H1 (cell line): ENCODE measurements at regions not wholly inside any gene's neighbourhood (a gene's known extent, or its start where the extent isn't known, plus 50 kb on each side); places are given as distances from the start of the nearest gene placed in this dataset.

Experiments
- CTCF ChIA-PET: fragments of 300-600 bp; sonication (Branson Sonifier 250); formaldehyde crosslinking; loops from one replicate; lab custom pipeline; 2021; ENCODE audit not compliant: partially characterized antibody; lab: Charles Lee
- POLR2A ChIA-PET: fragments of 300-600 bp; sonication (Branson Sonifier 250); formaldehyde crosslinking; loops from one replicate; lab custom pipeline; 2021; ENCODE audit warnings: inconsistent platforms; ENCODE audit not compliant: partially characterized antibody; lab: Charles Lee
- DNase-seq, 2 experiments: peaks; one replicate each; pipeline versions ENCODE4 v3.0.0 to v3.0.0-alpha.2; 2010 to 2022; ENCODE audit warnings: low spot score in 2 of 2, low read depth in 1 of 2, mixed read lengths in 1 of 2
- FAIRE-seq: peaks from 2 replicates; lab custom pipeline; 2011; peaks lifted over from hg19 to GRCh38; lab: Jason Lieb, UNC
- H2AFZ ChIP-seq: 2 replicates; pipeline ENCODE4 v1.8.1; 2012; ENCODE audit warnings: low read length, inconsistent platforms
- H2AK5ac ChIP-seq: 2 replicates; pipeline ENCODE4 v1.6.1; 2013; ENCODE audit warnings: low read depth, low read length
- H2BK120ac ChIP-seq: replicated peaks from 2 replicates; pipeline ENCODE3; 2013; ENCODE audit warnings: low read depth, low read length, inconsistent platforms
- H2BK12ac ChIP-seq: 2 replicates; pipeline ENCODE4 v1.6.1; 2013; ENCODE audit warnings: low read depth, low read length
- H2BK15ac ChIP-seq: 2 replicates; pipeline ENCODE4 v1.6.1; 2013; ENCODE audit warnings: low read length
- H2BK20ac ChIP-seq: 2 replicates; pipeline ENCODE4 v1.6.1; 2013; ENCODE audit warnings: low read length
- H2BK5ac ChIP-seq: 2 replicates; pipeline ENCODE4 v1.6.1; 2013; ENCODE audit warnings: low read depth, low read length
- H3K14ac ChIP-seq: 2 replicates; pipeline ENCODE4 v1.6.1; 2013; ENCODE audit warnings: inconsistent platforms; ENCODE audit not compliant: insufficient read length
- H3K18ac ChIP-seq: 2 replicates; pipeline ENCODE4 v1.6.1; 2013; ENCODE audit warnings: low read length; ENCODE audit errors: extremely low read depth
- H3K23ac ChIP-seq: 2 replicates; pipeline ENCODE4 v1.6.1; 2013; ENCODE audit warnings: inconsistent platforms; ENCODE audit not compliant: insufficient read length
- H3K23me2 ChIP-seq: 2 replicates; pipeline ENCODE4 v1.6.1; 2013; ENCODE audit warnings: low read depth, low read length
- H3K27ac ChIP-seq: 2 replicates; pipeline ENCODE4 v1.6.1; 2011; ENCODE audit warnings: low read depth, low read length, inconsistent platforms
- H3K27me3 ChIP-seq, 4 experiments: replicated peaks in 1 of 4; 1 replicate in 1 of 4; 2 replicates in 3 of 4; pipeline versions ENCODE4 v1.6.1 to v1.8.1; 2011 to 2013; ENCODE audit warnings: low read length in 3 of 4, mild to moderate bottlenecking in 3 of 4, inconsistent platforms in 2 of 4, mixed read lengths in 2 of 4, moderate library complexity in 1 of 4; ENCODE audit not compliant: control insufficient read depth in 3 of 4, insufficient read depth in 3 of 4; ENCODE audit errors: extremely low read depth in 1 of 4
- H3K36me3 ChIP-seq, 4 experiments: 2 replicates each; pipeline versions ENCODE4 v1.6.1 to v1.8.1; 2011 to 2013; ENCODE audit warnings: mild to moderate bottlenecking in 4 of 4, low read length in 3 of 4, moderate library complexity in 2 of 4, control low read depth in 1 of 4, inconsistent platforms in 1 of 4; ENCODE audit not compliant: insufficient read depth in 4 of 4, control insufficient read depth in 2 of 4
- H3K4ac ChIP-seq: replicated peaks from 2 replicates; pipeline ENCODE3; 2013; ENCODE audit warnings: low read length, low read depth, mixed read lengths, inconsistent platforms; ENCODE audit not compliant: insufficient read length
- H3K4me1 ChIP-seq, 4 experiments: replicated peaks in 1 of 4; 1 replicate in 1 of 4; 2 replicates in 3 of 4; pipeline versions ENCODE4 v1.6.1 to v1.8.1; 2011 to 2013; ENCODE audit warnings: low read length in 3 of 4, inconsistent platforms in 2 of 4, mixed read lengths in 1 of 4; ENCODE audit not compliant: insufficient read depth in 4 of 4, control insufficient read depth in 3 of 4
- H3K4me2 ChIP-seq, 2 experiments: 2 replicates each; pipeline versions ENCODE4 v1.6.1 to v1.8.1; 2011 to 2013; ENCODE audit warnings: low read depth in 2 of 2, low read length in 2 of 2, control low read depth in 1 of 2, inconsistent platforms in 1 of 2, mild to moderate bottlenecking in 1 of 2; ENCODE audit not compliant: insufficient read depth in 1 of 2
- H3K4me3 ChIP-seq, 4 experiments: fragments of 200-600, 300-600 bp in 1 of 4; sonication (generic), shearing (Covaris generic), sonication (Bioruptor Twin) in 1 of 4; 2 replicates each; pipeline versions ENCODE4 v1.5.1 to v1.8.1; 2011 to 2016; ENCODE audit warnings: low read length in 4 of 4, low read depth in 3 of 4, control low read depth in 2 of 4, inconsistent platforms in 2 of 4, mild to moderate bottlenecking in 2 of 4, mixed read lengths in 1 of 4, moderate library complexity in 1 of 4; ENCODE audit not compliant: insufficient read depth in 2 of 4; ENCODE audit errors: extremely low read depth in 1 of 4
- H3K56ac ChIP-seq: replicated peaks from 2 replicates; pipeline ENCODE3; 2013; ENCODE audit warnings: low read depth, mild to moderate bottlenecking, mixed read lengths, low read length, inconsistent platforms; ENCODE audit not compliant: insufficient read length
- H3K79me1 ChIP-seq: 2 replicates; pipeline ENCODE4 v1.6.1; 2013; ENCODE audit warnings: low read depth, low read length, control low read depth
- H3K79me2 ChIP-seq, 2 experiments: 2 replicates each; pipeline versions ENCODE4 v1.6.1 to v1.8.1; 2012 to 2013; ENCODE audit warnings: low read length in 2 of 2, mild to moderate bottlenecking in 2 of 2, inconsistent platforms in 1 of 2; ENCODE audit not compliant: insufficient read depth in 2 of 2, control insufficient read depth in 1 of 2
- H3K9ac ChIP-seq, 4 experiments: replicated peaks in 1 of 4; 1 replicate in 1 of 4; 2 replicates in 3 of 4; pipeline versions ENCODE4 v1.6.1 to v1.8.1; 2011 to 2013; ENCODE audit warnings: low read depth in 3 of 4, low read length in 3 of 4, control low read depth in 2 of 4, mild to moderate bottlenecking in 2 of 4, moderate library complexity in 2 of 4, inconsistent platforms in 1 of 4; ENCODE audit errors: extremely low read depth in 1 of 4
- H3K9me3 ChIP-seq, 2 experiments: 2 replicates each; pipeline versions ENCODE4 v1.6.1 to v1.8.1; 2012 to 2013; ENCODE audit warnings: mild to moderate bottlenecking in 2 of 2, moderate library complexity in 2 of 2, control low read depth in 1 of 2, inconsistent platforms in 1 of 2, low read depth in 1 of 2, low read length in 1 of 2, mixed read lengths in 1 of 2; ENCODE audit not compliant: insufficient read depth in 2 of 2
- H4K20me1 ChIP-seq, 2 experiments: replicated peaks in 1 of 2; 2 replicates each; pipeline versions ENCODE3 to v1.8.1; 2011 to 2013; ENCODE audit warnings: inconsistent platforms in 2 of 2, low read length in 2 of 2, mild to moderate bottlenecking in 1 of 2; ENCODE audit not compliant: insufficient read depth in 2 of 2, control insufficient read depth in 1 of 2
- H4K5ac ChIP-seq: 2 replicates; pipeline ENCODE4 v1.6.1; 2013; ENCODE audit warnings: low read length, low read depth, mixed read lengths, inconsistent platforms; ENCODE audit not compliant: insufficient read length
- H4K8ac ChIP-seq: 2 replicates; pipeline ENCODE4 v1.8.0; 2013; ENCODE audit warnings: mild to moderate bottlenecking, moderate library complexity, low read length, inconsistent platforms; ENCODE audit not compliant: insufficient read depth; ENCODE audit errors: extremely low read depth
- H4K91ac ChIP-seq: replicated peaks from 2 replicates; pipeline ENCODE3; 2013; ENCODE audit warnings: low read length, mixed read lengths, inconsistent platforms; ENCODE audit not compliant: insufficient read length
- ASH2L ChIP-seq: fragments of 200-600, 300-600 bp; sonication (generic); IDR thresholded peaks from one replicate; pipeline ENCODE4 v1.7.1; 2017; ENCODE audit warnings: low read length
- ATF3 ChIP-seq: IDR thresholded peaks from 2 replicates; pipeline ENCODE4 v1.6.1; 2011; ENCODE audit warnings: low read depth, mild to moderate bottlenecking, low read length; ENCODE audit not compliant: insufficient read depth
- BCL11A ChIP-seq, 2 experiments: IDR thresholded peaks; one replicate each; pipeline ENCODE4 v1.6.1; 2011; ENCODE audit warnings: low read depth in 2 of 2, low read length in 2 of 2, mild to moderate bottlenecking in 2 of 2
- CHD1 ChIP-seq: IDR thresholded peaks from 2 replicates; pipeline ENCODE4 v1.6.1; 2012; ENCODE audit warnings: low read depth, low read length, improper control_type of control experiment
- CTBP2 ChIP-seq: IDR thresholded peaks from 2 replicates; pipeline ENCODE4 v1.7.0; 2011; ENCODE audit warnings: borderline replicate concordance, mild to moderate bottlenecking, moderate library complexity, mixed read lengths, low read length; ENCODE audit not compliant: insufficient read depth, insufficient read length
- EGR1 ChIP-seq: IDR thresholded peaks from 2 replicates; pipeline ENCODE4 v1.6.1; 2011; ENCODE audit warnings: low read depth, low read length, borderline replicate concordance
- MAX ChIP-seq: IDR thresholded peaks from 2 replicates; pipeline ENCODE4 v1.6.1; 2012; ENCODE audit warnings: inconsistent platforms
- RFX5 ChIP-seq: IDR thresholded peaks from 2 replicates; pipeline ENCODE4 v1.6.1; 2011; ENCODE audit warnings: low read depth, low read length, improper control_type of control experiment, borderline replicate concordance
- SIN3A ChIP-seq, 2 experiments: IDR thresholded peaks in 1 of 2; conservative IDR thresholded peaks in 1 of 2; 2 replicates each; pipeline ENCODE4 v1.6.1; 2011 to 2012; ENCODE audit warnings: low read length in 2 of 2, improper control_type of control experiment in 1 of 2, low read depth in 1 of 2, mild to moderate bottlenecking in 1 of 2
- TAF7 ChIP-seq: optimal IDR thresholded peaks from 2 replicates; pipeline ENCODE3; 2011; ENCODE audit warnings: low read depth, mild to moderate bottlenecking, inconsistent platforms, low read length, moderate library complexity, borderline replicate concordance
- TCF12 ChIP-seq: IDR thresholded peaks from 2 replicates; pipeline ENCODE4 v1.6.1; 2011; ENCODE audit warnings: low read depth, mild to moderate bottlenecking, low read length
- USF2 ChIP-seq: IDR thresholded peaks from 2 replicates; pipeline ENCODE4 v1.6.1; 2011; ENCODE audit warnings: low read length, improper control_type of control experiment
- WGBS, 2 experiments: shearing (Covaris generic) in 1 of 2; methylation state at CpG; one replicate each; pipeline versions ENCODE4 v1.1.6 to v1.1.7; 2013 to 2015; ENCODE audit warnings: low lambda C conversion rate in 2 of 2, mixed read lengths in 2 of 2, inconsistent platforms in 1 of 2, low coverage in 1 of 2, missing lambda C conversion rate in 1 of 2; ENCODE audit not compliant: insufficient replicate concordance in 2 of 2, insufficient coverage in 1 of 2, insufficient read length in 1 of 2; ENCODE audit errors: extremely low coverage in 1 of 2, missing lambda C conversion rate in 1 of 2; 5-methylcytosine and 5-hydroxymethylcytosine counted together

GRCh38 chr21:38056481-38056880 is 140.2 kb upstream of the KCNJ6 start:
- 93% methylated on average over 1 of the region's 1 CpG; no CpG with 5 or more reads in 1 of the 2 experiments for WGBS, 2 experiments
- Histone ChIP-seq H2BK15ac (no peak overlapping the region), H2BK5ac (no peak overlapping the region), H4K5ac (no peak overlapping the region), H3K23ac (no peak overlapping the region), H2BK20ac (no peak overlapping the region), H3K4ac (no peak overlapping the region), H3K4me3 (no peak overlapping the region), H4K91ac (no peak overlapping the region), H3K56ac (no peak overlapping the region), H3K36me3 (no peaks in the 10 kb centered on the region), H2AK5ac (no peak overlapping the region), H3K79me2 (no peaks in the 10 kb centered on the region), H3K9me3 (no peaks in the 10 kb centered on the region; a peak in 1 of 4 replicates), H3K14ac (no peak overlapping the region), H3K27ac (no peak overlapping the region), H3K79me1 (no peaks in the 10 kb centered on the region), H3K18ac (no peak overlapping the region), H3K4me1 (no peaks in the 10 kb centered on the region), H4K20me1 (no peaks in the 10 kb centered on the region), H3K9ac (no peak overlapping the region), H2BK12ac (no peak overlapping the region), H3K27me3 (no peaks in the 10 kb centered on the region; a peak in 3 of 7 replicates), H3K4me2 (no peak overlapping the region), H3K23me2 (peaks cover 5% of the 10 kb centered on the region; the same call in 1 of the 2 replicates), H2AFZ (no peak overlapping the region), H2BK120ac (no peak overlapping the region), H4K8ac (no peak overlapping the region)
- ChIA-PET POLR2A (no interaction called here), CTCF (no interaction called here)
- TF ChIP-seq BCL11A (IDR thresholded peaks at IDR 0.05; ENCODE audit: low read depth in 2 of 2, low read length in 2 of 2) (no peak), CTBP2 (no peak), CHD1 (no peak), ATF3 (no peak), SIN3A (conservative IDR thresholded peaks at IDR 0.05 in 1 of 2, IDR thresholded peaks at IDR 0.05 in 1 of 2; ENCODE audit: low read depth in 1 of 2, low read length in 2 of 2) (no peak), ASH2L (no peak), TAF7 (no peak), USF2 (no peak), EGR1 (no peak), RFX5 (no peak), TCF12 (no peak), MAX (no peak)
- FAIRE-seq (no peak), DNase-seq (no peak)
